HS-27A (cell line): ENCODE measurements at regions not wholly inside any gene's neighbourhood (a gene's known extent, or its start where the extent isn't known, plus 50 kb on each side); places are given as distances from the start of the nearest gene placed in this dataset.

Source experiments
- DNase-seq: peaks from one replicate; pipeline ENCODE4 v3.0.0-alpha.2; 2012; ENCODE audit warnings: low read depth, missing footprints

DNA sequence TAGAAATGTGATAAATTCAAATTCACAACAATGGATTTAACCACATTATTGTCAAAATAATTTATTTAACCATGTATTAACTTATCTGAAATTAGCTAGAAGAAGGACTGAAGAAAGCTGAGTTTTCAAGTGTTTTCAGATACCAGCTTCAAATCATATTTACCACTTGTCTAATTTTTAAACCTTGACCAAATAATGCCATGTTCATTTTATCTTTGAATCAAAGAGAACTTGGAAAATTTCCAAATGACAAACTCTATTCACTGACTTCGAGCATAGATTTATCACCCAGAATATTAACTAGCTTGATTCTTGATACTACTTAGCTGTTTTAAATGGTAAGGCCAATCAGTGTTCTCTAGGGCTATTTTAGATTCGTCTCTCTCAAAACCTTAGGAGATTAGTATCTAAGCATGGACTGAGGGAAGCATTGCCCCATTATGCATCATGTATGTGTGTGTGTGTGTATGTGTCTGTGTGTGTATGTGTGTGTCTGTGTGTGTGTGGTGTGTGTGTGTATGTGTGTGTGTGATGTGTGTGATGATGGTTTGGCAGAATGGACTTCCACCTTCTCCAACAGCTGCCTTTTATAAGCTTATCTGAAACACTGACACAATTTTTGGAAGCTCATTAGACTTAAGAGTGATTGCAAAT is 667.5 kb upstream of the FANCL start:
- DNase-seq, result no peak

DNA sequence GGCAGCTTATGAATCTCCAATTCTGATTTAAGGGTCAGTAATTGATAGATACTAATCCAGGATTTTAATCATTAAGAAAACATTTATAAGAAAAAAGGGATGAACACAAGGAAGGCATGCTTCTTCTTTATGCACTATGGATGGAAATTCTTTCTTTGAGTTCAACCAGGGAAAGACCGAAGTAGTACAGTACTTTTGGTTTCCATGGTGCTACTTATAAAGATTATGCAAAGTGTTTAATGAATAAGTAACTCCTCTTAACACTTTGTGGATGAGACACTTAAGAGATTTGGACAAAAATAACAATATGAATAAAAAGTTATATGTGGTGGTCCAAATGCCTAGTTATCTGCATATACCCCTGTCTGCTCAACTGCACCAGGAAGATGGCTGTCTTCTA is 666.5 kb upstream of the FANCL start:
- no peak for DNase-seq

- DNase-seq, result no peak
Measured at GRCh38 chr2:58906081-58906645, 665.0 kb upstream of the FANCL start.

DNA sequence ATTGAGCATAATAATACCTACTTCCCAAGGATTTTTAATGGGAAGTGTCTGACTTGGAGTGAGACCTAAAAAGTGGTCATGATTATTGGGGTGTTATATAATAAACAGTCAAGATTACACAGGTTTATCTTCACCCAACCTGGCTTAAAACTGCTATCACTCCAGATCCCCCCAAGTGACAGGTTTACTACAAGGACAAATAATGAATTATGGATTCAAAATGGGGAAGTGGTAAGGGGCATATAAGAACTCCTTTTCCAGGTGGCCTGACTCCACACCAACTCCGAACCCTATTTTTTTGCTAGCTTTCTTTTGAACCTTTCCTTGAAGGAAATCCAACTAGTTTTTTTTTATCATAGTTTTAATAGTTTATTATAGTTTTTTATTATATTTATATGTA is 663.0 kb upstream of the FANCL start:
- DNase-seq, result no peak

GRCh38 chr2:58903427-58903826 is 662.3 kb upstream of the FANCL start:
- DNase-seq, result no peak

- DNase-seq, result no peak
Measured at GRCh38 chr2:58900246-58901027, 659.3 kb upstream of the FANCL start.

DNA sequence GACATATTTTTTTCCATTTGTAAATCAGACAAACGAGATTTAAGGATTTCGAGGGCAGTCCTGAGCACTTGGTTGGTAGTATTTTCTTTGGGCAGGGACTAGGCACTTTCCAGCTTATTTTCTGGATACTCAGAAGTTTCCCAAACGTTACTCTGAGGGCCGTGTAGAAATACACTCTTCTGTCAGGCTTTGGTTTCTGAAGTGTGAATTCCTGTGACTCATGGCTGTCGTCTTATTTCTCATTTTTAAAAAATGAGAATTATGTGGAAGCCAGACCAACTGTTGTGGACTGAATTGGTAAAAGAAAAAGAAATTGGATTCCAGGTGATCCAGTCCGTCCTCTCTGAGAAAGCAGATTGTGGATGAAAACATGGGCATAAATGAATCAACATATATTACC is 658.6 kb upstream of the FANCL start:
- no peak for DNase-seq

DNA sequence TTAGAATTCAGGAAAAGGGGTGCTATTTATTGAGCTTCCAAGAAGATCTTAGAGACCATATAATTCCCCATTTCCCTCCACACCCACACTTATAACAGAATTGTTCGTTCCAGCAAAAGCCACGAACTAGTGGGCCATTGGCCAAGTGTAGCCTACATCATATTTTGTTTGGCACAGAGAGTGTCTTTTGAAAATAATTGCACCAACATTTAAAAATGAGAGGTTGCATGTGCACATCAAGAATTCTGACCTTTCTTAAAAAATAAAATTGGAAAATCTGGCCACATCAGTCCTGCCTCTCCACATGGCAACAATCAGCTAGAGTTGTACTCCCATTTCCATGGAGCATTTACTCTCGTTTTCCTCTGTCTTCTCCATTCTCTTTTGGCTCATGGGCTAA is 655.5 kb upstream of the FANCL start:
- no peak for DNase-seq

- no peak for DNase-seq
Measured at GRCh38 chr2:58895857-58896256, 654.7 kb upstream of the FANCL start.

DNA sequence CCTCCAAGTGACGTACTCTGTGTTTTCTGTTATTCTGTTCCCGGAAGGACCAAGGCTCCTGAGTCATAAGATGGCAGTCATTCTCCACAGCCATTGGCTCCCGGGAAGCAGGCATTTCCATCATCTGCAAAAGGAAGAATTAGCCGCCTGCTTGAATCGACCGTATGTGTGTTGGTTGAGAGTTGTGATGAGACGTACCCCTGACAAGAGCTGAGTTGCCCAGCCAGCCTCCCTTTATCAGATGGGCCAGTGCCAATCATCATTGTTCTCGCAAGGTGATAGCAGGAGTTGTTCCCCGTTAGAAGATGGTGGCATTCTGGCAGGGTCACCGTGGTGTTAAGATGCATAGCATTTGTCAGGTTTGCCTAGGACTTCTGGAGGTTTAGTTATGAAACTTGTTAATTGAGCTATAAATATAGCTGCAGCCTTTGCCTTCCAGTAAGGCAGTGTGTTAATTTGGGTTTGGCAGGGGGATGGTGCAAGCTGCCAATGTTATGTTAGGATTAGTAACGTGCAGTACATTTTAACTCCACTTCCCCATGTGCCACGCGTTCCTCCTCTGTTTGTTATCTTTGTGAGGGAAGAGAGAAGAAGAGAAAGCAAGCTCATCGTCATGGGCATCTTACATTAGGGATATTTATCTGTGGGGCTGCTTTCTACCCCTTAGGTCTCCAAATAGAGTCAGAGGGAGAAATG is 652.7 kb upstream of the FANCL start:
- no peak for DNase-seq

GRCh38 chr2:58891828-58892377 is 650.8 kb upstream of the FANCL start:
- no peak for DNase-seq

DNA sequence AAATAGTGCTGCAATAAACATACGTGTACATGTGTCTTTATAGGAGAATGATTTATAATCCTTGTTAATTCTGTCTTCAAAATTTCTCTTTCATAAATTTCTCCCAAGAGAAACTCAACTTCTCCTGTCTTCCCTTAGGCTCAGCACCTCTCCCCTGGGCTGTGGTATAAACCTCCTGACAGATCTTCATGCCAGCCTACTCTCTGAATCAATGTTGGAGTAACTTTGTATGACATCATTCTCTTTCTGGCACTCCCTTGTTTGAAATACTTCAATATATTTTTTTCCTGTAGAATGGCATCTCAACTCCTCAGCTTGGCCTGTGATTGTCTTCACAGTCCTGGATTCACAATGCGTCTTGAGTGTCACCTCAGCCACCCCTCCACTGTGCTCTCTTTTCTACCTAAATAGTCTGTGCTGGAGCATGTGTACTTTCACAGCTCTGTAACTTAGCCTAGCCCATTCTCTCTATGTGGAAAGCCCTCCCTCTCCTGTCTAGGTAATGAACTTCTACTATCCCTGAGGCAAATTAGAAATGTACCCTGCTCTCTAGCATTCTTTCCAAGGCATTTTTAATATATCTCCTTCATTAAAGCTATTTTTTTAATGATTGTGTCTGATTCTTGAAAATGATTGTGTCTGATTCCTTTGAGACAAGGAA is 649.9 kb upstream of the FANCL start:
- DNase-seq, result no peak

GRCh38 chr2:58886009-58886408 is 644.9 kb upstream of the FANCL start:
- no peak for DNase-seq

DNA sequence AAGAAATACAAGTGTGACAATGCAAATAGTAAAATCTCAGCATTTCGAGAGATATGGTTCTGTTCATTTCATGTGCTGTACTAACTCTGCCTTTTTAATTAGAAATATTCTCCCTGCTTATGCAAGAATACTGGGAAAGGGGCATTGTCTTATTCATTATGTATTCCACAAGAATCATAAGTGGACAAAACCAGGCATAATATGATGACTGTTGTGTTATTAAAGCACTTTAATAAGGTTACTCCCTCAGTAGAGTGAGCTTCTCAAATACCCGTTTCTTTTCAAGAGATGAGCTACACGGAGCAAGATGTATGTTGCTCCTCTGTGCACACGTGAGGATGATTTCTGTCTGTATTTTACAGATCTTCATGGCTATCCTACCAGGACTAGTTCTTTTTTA is 638.7 kb upstream of the FANCL start:
- no peak for DNase-seq

GRCh38 chr2:58878778-58879177 is 637.7 kb upstream of the FANCL start:
- DNase-seq, result no peak

GRCh38 chr2:58876126-58876525 is 635.0 kb upstream of the FANCL start:
- no peak for DNase-seq

GRCh38 chr2:58875436-58875835 is 634.3 kb upstream of the FANCL start:
- no peak for DNase-seq

DNA sequence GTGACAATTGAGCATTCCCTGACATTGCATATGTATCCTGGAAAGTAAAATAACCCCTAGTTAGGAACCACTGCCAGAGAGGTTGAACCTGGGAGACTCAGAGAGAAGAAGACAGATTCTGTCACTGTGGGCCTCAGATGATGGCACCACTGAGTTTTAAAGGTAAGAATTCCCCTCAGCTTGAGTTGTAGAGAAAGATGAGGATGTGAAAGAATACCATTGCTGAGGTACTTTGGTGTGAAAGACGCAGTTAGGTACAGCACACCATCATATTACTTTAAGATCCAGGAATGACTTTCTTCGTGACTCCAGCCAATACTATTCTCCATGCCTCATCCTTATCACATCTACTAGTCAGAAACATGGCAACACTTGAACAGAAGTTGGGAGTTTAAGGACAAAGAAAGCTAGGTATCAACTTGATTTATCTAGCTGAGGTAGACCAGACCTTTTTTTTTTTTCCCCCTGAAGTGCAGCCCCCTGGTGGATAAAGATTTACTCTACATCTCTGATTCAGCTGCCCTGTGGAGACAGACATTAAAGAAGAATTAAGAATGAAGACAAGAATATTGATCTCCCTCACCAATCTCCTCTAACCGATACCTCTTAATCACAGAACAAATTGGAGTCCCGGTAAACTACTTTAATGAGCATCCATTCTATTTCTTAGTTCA is 630.5 kb upstream of the FANCL start:
- DNase-seq, result no peak

- DNase-seq, result no peak
Measured at GRCh38 chr2:58870704-58871103, 629.6 kb upstream of the FANCL start.

DNA sequence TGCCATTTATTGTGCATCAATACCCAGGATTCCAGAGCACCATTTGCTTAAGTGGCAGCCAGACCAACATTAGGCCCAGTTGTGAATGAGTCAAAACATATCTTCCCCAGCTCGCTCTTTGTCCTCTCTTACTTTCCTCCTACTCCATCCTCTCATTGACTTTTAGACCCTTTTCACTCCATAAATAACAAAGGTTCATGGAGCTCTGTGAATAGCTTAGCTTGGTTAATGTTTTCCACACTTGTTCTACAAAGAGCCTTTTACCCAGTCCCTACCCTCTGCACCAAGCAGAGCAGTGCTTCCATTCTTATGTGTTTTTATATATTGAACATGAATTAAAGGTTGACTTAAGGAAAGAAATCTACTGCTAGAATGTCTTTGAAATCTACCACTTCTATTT is 625.8 kb upstream of the FANCL start:
- no peak for DNase-seq

GRCh38 chr2:58866527-58866926 is 625.4 kb upstream of the FANCL start:
- no peak for DNase-seq

DNA sequence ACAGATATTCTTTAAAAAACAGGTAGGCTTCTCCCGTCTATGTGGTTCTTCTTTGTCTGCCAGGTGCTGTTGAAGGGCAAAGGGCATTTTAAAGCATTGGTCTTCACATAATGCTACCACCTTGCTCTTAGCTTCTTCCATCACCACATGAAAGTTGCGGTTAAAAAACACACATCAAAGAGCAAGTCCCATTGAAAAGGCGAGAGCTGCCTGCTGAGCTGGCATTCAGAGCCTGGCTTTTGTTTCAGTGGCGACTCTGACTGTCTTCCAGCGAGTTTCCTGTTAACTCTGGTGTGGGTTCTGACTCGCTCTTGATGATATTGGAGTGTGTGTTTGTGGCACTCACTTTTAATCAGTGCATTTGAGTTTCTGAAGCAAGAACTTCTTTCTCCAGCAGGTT is 624.9 kb upstream of the FANCL start:
- DNase-seq, result no peak
